ENCODE measurements at regions not wholly inside any gene's neighbourhood (a gene's known extent, or its start where the extent isn't known, plus 50 kb on each side); places are given as distances from the start of the nearest gene placed in this dataset.

DNA sequence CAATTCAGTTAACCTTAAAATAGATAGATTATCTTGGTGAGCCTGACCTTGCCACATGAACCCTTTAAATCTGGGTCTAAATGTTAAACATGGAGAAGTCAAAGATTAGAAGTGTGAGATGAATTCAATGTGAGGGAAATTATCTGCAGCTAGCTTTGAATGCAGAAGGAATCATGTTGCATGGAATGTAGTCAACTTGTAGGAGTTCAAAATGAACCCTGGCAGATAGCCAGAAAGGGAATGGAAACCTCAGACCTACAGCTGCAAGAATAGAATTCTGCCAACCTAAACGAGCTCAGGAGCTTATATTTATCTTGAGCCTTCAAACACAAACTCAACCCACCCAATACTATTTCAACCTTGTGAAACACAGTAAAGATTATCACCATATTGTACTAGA lies 632.5 kb downstream of the KCTD8 start:
- no peak for TF ChIP-seq POLR2AphosphoS5 (IDR thresholded peaks at IDR 0.05; ENCODE audit: low read depth, low read length)
- TF ChIP-seq POLR2A (IDR thresholded peaks at IDR 0.05; ENCODE audit: low read depth, low read length) = no peak

Measured in GM12892 (cell line).